Vagina (tissue), 2 donors: ENCODE measurements at regions not wholly inside any gene's neighbourhood (a gene's known extent, or its start where the extent isn't known, plus 50 kb on each side); places are given as distances from the start of the nearest gene placed in this dataset.

ENCODE experiments used
- DNase-seq, 2 donors: peaks; one replicate each; pipeline ENCODE4 v3.0.0-alpha.2; 2017; ENCODE audit errors: extremely low spot score in 2 of 2
- H3K27ac ChIP-seq: fragments of 200-600 bp; sonication (generic); one replicate; pipeline ENCODE4 v1.5.1; 2019
- H3K27me3 ChIP-seq: fragments of 200-600 bp; sonication (generic); one replicate; pipeline ENCODE4 v1.5.1; 2019
- H3K36me3 ChIP-seq, 2 donors: fragments of 200-600 bp; sonication (generic); one replicate each; pipeline ENCODE4 v1.5.1; 2017 to 2019
- H3K4me1 ChIP-seq: fragments of 200-600 bp; sonication (generic); one replicate; pipeline ENCODE4 v1.5.1; 2019
- H3K4me3 ChIP-seq, 2 donors: fragments of 200-600 bp; sonication (generic); 1 replicate in 1 of 2; 2 replicates in 1 of 2; pipeline ENCODE4 v1.5.1; 2016 to 2019
- H3K9me3 ChIP-seq: fragments of 200-600 bp; sonication (generic); one replicate; pipeline ENCODE4 v1.5.1; 2019
- CTCF ChIP-seq, 3 experiments: fragments of 450-650 bp in 2 of 3; fragments of 200-600 bp in 1 of 3; sonication (generic) in 1 of 3; IDR thresholded peaks; one replicate each; pipeline ENCODE4 v1.5.1; 2017 to 2019; ENCODE audit warnings: antibody characterized with exemption in 3 of 3, mild to moderate bottlenecking in 2 of 3, moderate library complexity in 2 of 3
- POLR2A ChIP-seq, 2 donors: fragments of 450-650 bp; IDR thresholded peaks; one replicate each; pipeline ENCODE4 v1.6.1; 2017; ENCODE audit warnings: antibody characterized with exemption in 2 of 2, mild to moderate bottlenecking in 2 of 2, moderate library complexity in 2 of 2
- POLR2AphosphoS5 ChIP-seq, 2 donors: sonication (generic); formaldehyde crosslinking; IDR thresholded peaks; one replicate each; pipeline ENCODE4 v1.9.0; 2017; ENCODE audit warnings: antibody characterized with exemption in 2 of 2, mild to moderate bottlenecking in 2 of 2, low read depth in 1 of 2; ENCODE audit not compliant: insufficient read depth in 1 of 2
- intact Hi-C: fragments of 100-400 bp; cut with DNase I; formaldehyde crosslinking; loops from one replicate; pipeline ENCODE4 v1.15.1; 2023

GRCh38 chr4:141435446-141436225, 200.7 kb upstream of the IL15 start:
- H3K27me3 ChIP-seq: no peaks in the 10 kb centered on the region
- TF ChIP-seq POLR2AphosphoS5 (IDR thresholded peaks at IDR 0.05; ENCODE audit: insufficient read depth in 1 of 2, low read depth in 1 of 2): no peak
- no peak for TF ChIP-seq POLR2A (IDR thresholded peaks at IDR 0.05)
- TF ChIP-seq CTCF (IDR thresholded peaks at IDR 0.05): no peak

GRCh38 chr4:141439223-141439622, 197.2 kb upstream of the IL15 start:
- Histone ChIP-seq H3K27me3 (no peaks in the 10 kb centered on the region), H3K36me3 (no peaks in the 10 kb centered on the region), H3K4me1 (no peaks in the 10 kb centered on the region), H3K27ac (no peak overlapping the region), H3K4me3 (no peak overlapping the region), H3K9me3 (no peaks in the 10 kb centered on the region)
- intact Hi-C loops: no loop called here
- no peak for DNase-seq
- TF ChIP-seq CTCF (IDR thresholded peaks at IDR 0.05) (no peak), POLR2A (IDR thresholded peaks at IDR 0.05) (no peak)

More at GRCh38 chr4:141435446-141436225, 200.7 kb upstream of the IL15 start:
- H3K4me3 ChIP-seq: no peak overlapping the region
- no peaks in the 10 kb centered on the region for H3K36me3 ChIP-seq
- no peak overlapping the region for H3K27ac ChIP-seq
- no peak for DNase-seq
- H3K4me1 ChIP-seq: no peaks in the 10 kb centered on the region
- H3K9me3 ChIP-seq: no peaks in the 10 kb centered on the region
- intact Hi-C loops: no loop called here

GRCh38 chr4:141447761-141448160, 188.6 kb upstream of the IL15 start:
- intact Hi-C loops: no loop called here
- no peak for DNase-seq
- Histone ChIP-seq H3K4me3 (no peak overlapping the region), H3K36me3 (no peaks in the 10 kb centered on the region), H3K27ac (no peak overlapping the region), H3K4me1 (no peaks in the 10 kb centered on the region), H3K9me3 (no peaks in the 10 kb centered on the region), H3K27me3 (no peaks in the 10 kb centered on the region)
- TF ChIP-seq POLR2AphosphoS5 (IDR thresholded peaks at IDR 0.05; ENCODE audit: insufficient read depth in 1 of 2, low read depth in 1 of 2) (no peak), POLR2A (IDR thresholded peaks at IDR 0.05) (no peak), CTCF (IDR thresholded peaks at IDR 0.05) (no peak)

GRCh38 chr4:141448490-141448889, 187.9 kb upstream of the IL15 start:
- Histone ChIP-seq H3K36me3 (no peaks in the 10 kb centered on the region), H3K9me3 (no peaks in the 10 kb centered on the region), H3K27me3 (no peaks in the 10 kb centered on the region), H3K27ac (no peak overlapping the region), H3K4me3 (no peak overlapping the region), H3K4me1 (no peaks in the 10 kb centered on the region)
- intact Hi-C loops: no loop called here
- DNase-seq: no peak
- TF ChIP-seq CTCF (IDR thresholded peaks at IDR 0.05) (no peak), POLR2AphosphoS5 (IDR thresholded peaks at IDR 0.05; ENCODE audit: insufficient read depth in 1 of 2, low read depth in 1 of 2) (no peak), POLR2A (IDR thresholded peaks at IDR 0.05) (no peak)

GRCh38 chr4:141449927-141450326, 186.5 kb upstream of the IL15 start:
- intact Hi-C loops: no loop called here
- Histone ChIP-seq H3K4me3 (no peak overlapping the region), H3K36me3 (no peaks in the 10 kb centered on the region), H3K9me3 (no peaks in the 10 kb centered on the region), H3K4me1 (no peaks in the 10 kb centered on the region), H3K27me3 (no peaks in the 10 kb centered on the region), H3K27ac (no peak overlapping the region)
- TF ChIP-seq POLR2AphosphoS5 (IDR thresholded peaks at IDR 0.05; ENCODE audit: insufficient read depth in 1 of 2, low read depth in 1 of 2) (no peak), CTCF (IDR thresholded peaks at IDR 0.05) (no peak), POLR2A (IDR thresholded peaks at IDR 0.05) (no peak)
- no peak for DNase-seq
